Glomerular endothelial cell (primary cell): ENCODE measurements at regions not wholly inside any gene's neighbourhood (a gene's known extent, or its start where the extent isn't known, plus 50 kb on each side); places are given as distances from the start of the nearest gene placed in this dataset.
"Not testable (repeated sequence)": the region's sequence is repeated elsewhere in the genome, so short reads cannot be mapped to it uniquely, and the experiment has no call there.

ENCODE experiments used
- DNase-seq: peaks from one replicate; pipeline ENCODE4 v3.0.0-alpha.2; 2011; ENCODE audit warnings: low read depth, low spot score; ENCODE audit errors: extremely low read depth

DNA sequence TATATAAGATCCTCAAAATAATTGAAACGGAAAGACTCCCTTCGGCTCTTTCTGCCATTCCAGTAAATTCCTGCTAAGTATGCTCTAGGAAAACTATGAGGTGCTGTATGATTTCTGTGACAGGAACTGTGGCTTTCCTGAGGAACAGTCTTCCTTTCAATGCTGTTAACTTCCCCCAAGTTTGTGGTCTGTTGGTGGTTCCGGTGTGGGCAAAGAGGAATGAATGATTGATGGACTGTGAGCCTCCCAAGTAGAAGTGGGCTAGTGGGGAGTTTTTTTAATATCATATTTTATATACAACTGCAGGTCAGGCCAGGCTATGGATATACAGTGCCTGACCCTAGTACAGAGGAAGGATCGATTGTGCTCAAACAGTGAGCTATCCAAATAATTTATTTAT lies 560.7 kb upstream of the RBFOX1 start:
- DNase-seq: no peak

DNA sequence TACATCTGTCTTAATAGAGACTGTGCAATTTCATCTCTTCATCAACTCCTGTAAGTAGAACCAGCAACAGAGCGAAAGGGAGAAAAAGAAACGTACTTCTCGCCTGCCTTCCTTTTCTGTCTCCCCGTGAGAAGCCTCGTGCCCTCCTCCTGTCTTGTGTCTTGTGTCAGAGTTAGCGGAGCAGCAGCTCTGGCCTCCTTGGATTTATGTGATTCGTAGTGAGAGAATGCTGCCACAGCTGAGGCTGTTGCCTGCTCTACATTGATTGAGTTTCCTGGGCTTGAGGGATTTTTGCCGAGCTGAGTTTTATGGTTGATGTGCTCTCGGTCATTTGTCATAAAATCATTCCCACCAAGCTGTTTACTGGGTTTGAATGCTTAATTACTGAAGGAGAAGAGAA lies 579.1 kb upstream of the RBFOX1 start:
- DNase-seq: no peak

DNA sequence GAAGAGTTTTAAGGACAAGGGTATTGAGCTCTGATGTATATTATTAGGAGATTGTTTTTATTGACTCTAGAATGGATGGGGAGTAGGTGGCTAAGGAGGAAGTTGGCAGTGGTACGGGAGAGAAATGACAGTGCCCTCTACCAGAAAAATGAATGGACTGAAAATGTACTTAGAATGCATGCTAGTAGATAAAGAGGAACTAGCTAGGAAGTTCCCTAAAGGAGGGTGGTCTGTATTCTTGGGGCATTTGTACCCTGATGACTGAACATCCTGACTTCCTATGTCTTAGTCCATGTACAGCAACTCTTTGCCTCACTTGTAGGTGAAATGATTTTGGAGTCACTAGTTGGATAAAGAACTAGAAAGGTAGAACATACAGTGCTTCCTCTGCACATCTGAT lies 581.5 kb upstream of the RBFOX1 start:
- no peak for DNase-seq

DNA sequence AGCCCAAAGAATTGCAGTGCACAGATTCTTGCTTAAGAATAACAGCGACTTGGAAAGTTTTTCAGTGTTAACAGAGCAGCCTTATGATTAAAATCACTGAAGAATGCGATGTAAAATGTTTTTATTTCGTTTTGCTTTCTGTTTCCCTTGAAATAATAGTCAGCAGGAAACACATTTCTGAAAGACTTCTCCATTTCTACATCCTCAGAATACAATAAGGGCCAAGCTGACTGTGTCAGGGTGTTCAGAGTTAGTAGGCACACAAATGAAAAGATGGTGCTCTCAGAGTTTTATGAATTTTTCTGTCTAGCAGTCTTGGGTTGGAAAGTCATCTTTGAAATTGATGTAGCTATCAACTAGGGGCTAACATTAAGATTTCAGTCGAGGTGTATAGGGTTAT lies 582.9 kb upstream of the RBFOX1 start:
- DNase-seq: no peak

DNA sequence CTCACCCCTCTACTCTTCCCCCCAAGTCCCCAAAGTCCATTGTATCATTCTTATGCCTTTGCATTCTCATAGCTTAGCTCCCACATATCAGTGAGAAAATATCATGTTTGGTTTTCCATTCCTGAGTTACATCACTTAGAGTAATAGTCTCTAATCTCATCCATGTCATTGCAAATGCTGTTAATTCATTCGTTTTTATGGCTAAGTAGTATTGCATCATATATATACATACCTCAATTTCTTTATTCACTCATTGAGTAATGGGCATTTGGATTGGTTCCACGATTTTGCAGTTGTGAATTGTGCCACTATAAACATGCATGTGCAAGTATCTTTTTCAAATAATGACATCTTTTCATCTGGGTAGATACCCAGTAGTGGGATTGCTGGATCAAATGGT lies 596.3 kb upstream of the RBFOX1 start:
- DNase-seq: not testable (repeated sequence)

DNA sequence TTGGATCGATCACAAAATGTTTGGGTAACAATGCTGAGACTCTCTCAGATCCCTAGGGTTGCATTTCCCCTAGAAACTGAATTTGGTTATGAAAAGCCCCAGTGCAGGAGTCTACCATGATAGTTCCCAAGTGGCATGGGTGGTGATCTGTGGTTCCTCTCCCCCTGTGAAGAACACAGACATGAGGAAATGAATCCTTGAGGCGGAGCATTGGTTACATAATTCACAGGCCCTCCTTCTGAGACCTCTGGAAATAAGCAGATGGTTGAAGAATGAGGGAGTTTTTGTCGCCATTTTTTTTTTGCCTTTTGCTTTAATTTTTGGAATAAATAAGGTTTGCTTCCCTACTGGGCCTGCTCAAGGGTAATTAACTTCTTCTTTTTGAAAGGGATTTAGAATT lies 597.0 kb upstream of the RBFOX1 start:
- DNase-seq: no peak

DNA sequence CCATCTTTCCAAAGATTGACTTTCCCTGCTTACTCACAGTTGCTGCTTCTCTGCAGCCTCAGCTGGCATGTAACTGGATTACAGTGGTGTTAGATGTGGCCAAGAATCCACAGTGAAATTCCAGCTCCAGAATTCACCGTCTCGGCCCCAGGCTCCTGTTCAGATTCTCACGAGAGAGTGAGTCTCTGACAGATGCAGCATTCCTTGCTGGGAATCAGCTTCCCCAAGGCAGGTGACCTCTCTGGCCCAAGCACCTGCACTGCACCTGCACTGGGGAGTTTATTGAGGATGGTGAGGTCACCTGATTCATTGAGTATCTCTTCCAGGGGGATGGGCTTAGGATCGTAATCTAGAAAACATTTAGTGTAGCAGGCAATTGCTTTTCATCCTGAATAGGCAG lies 600.5 kb upstream of the RBFOX1 start:
- DNase-seq: no peak

DNA sequence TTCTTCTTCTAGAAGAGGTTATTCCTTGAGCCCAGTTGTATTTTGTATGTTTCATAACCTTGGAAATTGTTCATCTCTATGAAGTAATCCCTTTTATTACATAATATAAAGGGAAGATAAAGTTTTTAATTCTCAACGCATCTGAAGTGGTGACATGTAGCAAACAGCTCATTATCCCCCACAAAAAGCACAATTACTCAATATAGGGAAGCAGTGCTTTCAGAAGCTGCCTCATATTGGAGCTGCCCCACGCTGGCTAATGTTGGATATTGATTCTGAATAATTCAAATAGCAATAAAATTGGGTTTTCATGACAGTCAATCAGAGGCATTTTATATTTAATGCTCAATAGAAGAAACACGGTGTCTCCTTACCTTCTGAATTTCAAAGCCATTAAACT lies 604.3 kb upstream of the RBFOX1 start:
- no peak for DNase-seq

DNA sequence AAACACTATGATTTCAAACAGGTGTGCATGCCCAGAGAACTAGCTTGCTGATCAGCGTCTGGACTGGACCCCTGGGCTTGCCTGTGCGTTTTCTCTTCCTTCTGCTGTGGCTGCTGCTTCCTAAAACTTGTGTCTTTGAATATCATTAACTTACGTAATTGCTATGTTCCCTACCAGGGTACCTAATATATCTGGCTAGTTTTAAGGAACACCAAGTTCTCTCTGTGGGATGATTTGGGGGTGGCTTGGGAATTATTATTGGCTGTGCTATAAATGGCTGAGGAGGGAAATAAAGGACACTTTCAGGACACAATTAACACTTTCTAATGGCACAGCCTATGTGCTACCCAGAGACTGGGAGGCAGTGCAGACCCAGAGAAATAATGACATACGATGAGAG lies 606.0 kb upstream of the RBFOX1 start:
- DNase-seq: no peak

DNA sequence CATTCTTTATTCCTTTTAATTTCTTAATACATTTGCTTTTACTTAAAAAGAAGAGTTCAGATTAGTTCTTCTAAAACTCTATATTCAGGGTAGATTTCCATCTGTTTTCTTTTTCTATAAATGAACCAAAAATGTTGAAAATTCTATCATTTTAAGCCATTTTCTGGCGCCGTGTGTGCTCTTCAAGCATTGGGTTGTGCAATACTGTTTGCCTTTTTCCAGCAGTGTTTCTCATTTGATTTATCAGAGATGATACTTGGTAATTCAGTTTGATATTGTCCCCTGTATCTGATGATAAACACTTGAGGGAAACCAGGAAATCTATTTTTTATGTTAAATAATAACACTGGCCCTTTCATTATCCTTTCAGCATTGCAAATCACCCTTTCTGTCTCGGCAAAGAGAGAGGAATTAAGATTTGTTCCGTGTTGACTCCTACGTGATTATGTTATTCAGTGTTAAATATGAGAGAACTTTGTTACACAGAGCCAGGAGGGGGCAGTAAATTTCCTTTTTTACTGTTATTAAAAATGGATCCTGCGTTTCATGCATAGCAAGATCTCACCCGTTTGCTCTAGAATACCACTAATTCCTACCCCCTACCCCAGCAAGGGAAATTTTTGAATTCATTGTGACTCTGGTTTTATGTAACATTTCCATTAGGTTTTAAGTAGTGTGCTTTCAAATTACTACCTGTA lies 606.9 kb upstream of the RBFOX1 start:
- no peak for DNase-seq

DNA sequence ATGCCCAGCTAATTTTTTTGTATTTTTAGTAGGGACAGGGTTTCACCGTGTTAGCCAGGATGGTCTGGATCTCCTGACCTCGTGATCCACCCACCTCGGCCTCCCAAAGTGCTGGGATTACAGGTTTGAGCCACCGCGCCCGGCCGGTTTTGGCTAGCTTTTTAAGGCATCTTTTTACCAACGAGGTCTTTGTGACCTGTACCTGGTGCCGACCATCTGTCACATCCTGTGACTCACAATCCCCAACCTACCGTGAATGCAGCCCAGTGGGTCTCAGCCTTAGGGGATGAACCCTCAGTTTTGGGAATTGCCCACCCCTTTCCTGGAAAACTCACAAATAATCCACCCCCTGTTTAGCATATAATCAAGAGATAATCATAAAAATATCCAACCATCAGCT lies 607.4 kb upstream of the RBFOX1 start:
- DNase-seq: not testable (repeated sequence)

DNA sequence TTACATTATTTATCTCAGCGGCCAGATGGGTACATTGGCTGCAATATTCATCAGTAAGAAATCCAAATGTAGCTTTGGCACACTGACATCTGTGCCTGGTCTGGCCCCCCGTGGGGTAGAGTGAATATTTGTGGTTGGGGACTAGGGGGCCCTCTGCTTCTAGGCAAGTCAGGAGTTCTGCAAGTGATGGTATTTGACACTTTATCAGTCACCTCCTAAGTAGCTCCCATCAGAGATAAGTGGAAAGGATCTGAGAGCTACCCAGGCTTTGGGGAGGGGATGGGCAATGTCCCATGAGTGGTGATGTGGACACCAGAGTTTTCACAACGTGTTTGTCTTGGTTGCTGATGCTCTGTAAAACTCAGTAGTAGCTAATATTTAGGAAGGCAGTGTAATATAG lies 609.9 kb upstream of the RBFOX1 start:
- no peak for DNase-seq

DNA sequence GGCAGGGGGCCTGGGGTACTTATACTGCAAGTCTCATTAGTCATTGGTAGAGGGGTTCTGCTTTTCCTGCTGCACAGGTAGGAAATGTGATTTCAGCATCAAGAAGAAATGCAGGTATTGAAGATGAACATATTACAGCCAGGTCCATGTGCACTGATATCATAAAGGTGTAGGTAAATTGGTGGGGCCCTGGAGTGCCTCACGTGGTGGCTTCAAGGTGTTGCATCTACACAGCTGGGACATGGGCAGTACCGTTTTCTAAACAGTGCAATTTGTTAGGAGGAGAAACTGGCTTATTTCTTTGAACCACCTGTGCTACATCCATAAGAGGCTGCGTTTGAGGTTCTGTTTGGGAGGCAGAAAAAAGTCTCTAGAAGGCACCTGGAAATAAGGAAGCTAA lies 618.1 kb upstream of the RBFOX1 start:
- DNase-seq: no peak

DNA sequence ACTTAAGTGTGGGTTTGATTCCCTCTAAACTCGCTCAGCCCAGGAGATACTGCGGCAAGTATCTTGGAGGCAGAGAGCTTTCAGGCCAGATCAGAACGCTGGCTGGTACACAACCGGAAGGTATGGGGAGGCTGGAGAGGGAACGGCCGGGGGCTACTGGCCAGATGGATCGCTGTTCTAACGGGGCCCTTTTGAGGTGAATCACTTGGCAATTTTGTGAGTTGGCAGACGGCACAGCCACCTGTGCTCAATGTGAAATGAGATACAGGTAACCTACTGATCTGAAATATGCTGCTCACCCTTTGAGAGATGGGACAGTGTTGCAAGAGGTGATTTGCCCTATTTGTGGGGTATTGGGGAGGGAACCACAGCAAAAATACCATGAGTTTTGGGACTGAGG lies 622.9 kb upstream of the RBFOX1 start:
- DNase-seq: no peak

DNA sequence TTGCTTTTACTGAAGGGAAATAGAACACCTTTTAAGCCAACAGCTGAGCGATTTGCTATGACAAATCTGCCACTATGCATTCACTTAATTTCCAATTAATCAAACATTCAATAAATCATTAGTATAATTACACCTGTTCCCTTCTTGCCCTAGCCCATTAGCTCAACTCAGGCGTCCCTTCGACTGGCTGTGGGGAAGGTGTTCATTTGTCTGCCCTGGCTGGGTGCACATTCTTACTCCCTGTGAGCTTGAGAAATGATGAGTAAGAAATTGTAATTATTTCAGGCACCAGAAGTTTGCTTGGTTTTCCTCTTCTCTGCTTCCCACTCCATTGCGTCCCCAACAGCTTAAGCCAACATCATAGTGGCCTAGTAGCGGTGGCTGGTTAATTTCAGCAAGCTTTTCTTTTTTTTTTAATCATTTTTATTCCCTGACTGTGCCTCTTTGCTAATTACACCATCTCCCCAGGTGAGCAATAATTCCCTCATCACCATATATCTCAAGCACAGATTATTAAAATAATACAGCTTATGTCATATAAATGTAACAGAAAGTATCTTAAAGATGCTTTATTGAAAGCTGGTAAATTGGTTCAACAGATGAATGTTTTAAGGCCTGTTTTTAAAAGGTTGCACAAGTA lies 623.9 kb upstream of the RBFOX1 start:
- no peak for DNase-seq

DNA sequence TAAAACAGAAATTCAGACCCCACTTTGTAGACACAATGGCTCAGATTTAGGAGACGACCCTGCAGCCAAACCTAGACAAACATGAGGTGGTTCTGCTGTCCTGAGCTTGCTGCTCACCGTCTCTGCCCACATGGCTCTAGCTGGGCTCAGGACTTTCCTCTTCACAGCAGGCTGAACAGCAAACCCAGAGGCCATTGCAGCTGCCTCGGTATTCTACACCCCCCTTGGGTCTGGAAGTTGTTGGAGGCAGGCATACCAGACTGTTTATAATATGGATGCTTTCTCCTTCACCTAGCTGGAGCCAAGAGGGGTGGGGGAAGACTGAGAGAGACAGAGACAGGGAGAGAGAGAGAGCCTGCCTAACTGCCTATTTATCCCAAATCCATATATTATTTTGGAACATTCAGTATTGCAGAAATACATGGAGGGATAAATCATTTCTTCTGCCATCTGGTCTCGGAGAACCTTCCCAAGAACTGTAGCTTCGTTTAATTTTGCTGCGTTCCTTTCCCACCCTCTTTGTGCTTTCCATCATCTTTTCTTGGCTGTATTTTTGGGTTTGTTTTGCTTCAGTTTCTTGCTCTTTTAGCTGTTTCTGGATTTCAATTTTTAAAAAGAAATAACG lies 628.2 kb upstream of the RBFOX1 start:
- DNase-seq: no peak

DNA sequence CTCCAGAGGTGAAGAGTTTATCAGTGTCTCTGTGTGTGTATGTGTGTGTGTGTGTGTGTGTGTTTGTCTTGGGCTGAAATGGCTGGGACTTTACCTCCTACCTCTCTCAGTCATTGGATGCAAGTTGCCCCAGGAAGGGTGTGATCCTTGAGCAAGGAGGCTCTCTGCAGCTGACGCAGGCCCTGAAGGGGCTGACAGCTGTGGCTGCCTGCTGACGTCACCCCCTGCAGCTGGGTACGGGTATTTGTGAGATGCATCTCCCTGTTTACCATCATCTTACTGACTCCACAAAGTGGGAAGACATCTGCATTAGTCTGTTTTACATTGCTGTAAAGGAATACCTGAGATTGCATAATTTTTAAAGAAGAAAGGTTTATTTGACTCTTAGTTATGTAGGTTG lies 631.5 kb upstream of the RBFOX1 start:
- DNase-seq: no peak

DNA sequence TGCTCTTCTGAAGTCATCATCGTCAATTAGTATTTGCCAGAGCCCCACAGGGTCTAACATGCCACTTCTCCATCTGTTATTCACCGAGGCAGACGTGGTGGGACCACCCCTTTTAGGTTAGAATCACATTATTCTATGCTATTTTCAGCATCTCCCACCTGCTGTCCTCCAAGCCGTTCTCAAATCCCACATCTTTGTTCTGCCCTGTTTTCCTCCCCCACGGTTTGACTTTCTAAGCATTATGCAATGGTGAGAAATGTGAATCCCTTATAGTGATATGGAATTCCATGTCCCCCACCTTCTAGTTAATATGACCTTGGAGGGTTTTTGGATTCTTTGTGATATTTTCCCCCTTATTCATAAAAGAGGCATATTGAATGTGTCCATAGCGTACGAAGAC lies 634.1 kb upstream of the RBFOX1 start:
- DNase-seq: no peak

DNA sequence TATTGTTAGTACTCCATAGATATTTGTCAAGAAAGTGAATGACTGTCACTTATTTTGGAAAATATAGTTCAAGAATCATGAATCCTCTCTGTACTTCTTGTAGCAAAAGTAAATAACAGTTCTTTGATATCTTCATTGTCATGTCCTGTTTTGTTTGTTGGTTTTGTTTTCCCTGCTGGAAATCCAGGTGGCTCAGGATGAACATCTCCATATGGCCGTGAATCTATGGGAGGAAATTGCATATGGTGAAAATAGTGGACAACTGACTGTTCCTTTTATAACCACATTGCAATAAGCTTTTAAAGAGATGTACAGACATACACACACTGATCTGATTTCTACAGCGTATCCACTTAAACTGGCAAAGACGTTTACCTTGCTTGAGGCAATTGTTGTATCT lies 637.0 kb upstream of the RBFOX1 start:
- DNase-seq: no peak

DNA sequence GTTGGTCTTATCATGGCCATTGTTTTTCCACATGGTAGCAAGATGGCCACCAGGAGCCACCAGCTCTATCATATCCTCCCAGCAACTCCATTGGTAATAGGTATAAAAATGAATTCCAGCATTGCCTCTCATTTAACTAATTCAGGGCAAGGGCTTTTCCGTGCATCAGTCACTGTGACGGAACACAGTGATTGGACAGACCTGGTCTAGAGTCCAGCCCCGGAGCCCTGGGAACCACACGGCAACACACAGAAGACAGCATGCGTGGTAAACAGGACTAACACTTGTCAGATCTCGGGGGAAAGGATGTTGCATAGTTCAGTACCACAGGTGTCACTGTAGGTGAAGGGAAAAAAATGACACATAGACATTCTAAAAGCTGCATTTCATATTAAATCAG lies 638.0 kb upstream of the RBFOX1 start:
- no peak for DNase-seq

DNA sequence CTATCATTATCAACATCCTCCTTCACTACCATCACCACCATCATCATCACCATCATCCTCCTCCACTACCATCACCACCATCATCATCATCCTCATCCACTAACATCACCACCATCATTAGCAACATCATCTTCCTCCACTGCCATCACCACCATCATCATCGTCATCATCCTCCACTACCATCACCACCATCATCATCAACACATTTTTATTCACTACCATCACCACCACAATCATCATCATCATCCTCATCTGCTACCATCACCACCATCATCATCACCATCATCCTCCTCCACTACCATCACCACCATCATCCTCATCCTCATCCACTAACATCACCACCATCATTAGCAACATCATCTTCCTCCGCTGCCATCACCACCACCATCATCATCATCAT lies 639.2 kb upstream of the RBFOX1 start:
- DNase-seq: not testable (repeated sequence)

DNA sequence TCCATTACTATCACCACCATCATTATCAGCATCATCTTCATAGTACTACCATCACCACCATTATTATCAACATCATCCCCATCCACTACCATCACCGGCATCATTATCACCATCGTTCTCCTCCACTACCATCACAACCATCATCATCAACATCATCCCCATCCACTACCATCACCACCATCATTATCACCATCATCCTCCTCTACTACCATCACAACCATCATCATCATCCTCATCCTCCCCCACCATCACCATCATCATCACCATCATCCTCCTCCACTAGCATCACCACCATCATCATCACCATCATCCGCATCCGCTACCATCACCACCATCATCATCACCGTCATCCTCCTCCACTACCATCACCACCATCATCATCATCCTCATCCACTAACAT lies 639.8 kb upstream of the RBFOX1 start:
- DNase-seq: no peak
